ENCODE measurements at regions not wholly inside any gene's neighbourhood (a gene's known extent, or its start where the extent isn't known, plus 50 kb on each side); places are given as distances from the start of the nearest gene placed in this dataset.
A peak's percentile ranks its signal among the peaks of the same experiment; 100 is the strongest.

- TF ChIP-seq, protein P1, sequence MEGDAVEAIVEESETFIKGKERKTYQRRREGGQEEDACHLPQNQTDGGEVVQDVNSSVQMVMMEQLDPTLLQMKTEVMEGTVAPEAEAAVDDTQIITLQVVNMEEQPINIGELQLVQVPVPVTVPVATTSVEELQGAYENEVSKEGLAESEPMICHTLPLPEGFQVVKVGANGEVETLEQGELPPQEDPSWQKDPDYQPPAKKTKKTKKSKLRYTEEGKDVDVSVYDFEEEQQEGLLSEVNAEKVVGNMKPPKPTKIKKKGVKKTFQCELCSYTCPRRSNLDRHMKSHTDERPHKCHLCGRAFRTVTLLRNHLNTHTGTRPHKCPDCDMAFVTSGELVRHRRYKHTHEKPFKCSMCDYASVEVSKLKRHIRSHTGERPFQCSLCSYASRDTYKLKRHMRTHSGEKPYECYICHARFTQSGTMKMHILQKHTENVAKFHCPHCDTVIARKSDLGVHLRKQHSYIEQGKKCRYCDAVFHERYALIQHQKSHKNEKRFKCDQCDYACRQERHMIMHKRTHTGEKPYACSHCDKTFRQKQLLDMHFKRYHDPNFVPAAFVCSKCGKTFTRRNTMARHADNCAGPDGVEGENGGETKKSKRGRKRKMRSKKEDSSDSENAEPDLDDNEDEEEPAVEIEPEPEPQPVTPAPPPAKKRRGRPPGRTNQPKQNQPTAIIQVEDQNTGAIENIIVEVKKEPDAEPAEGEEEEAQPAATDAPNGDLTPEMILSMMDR (IDR thresholded peaks at IDR 0.05; ENCODE audit: insufficient read depth, low read depth, low read length) = no peak
- DNase-seq (ENCODE audit: low read depth) = no peak
- Histone ChIP-seq H3K4me3 (ENCODE audit: low read depth, low read length) (no peak overlapping the region), H3K36me3 (ENCODE audit: control insufficient read depth, insufficient read depth, low read length) (no peaks in the 10 kb centered on the region), H3K27me3 (ENCODE audit: control insufficient read depth, insufficient read depth, low read length) (no peaks in the 10 kb centered on the region)
- CTCF ChIA-PET = no interaction called here
- POLR2A ChIA-PET = no interaction called here
Measured at GRCh38 chrX:17206584-17206983, 168.4 kb upstream of the NHS start.

DNA sequence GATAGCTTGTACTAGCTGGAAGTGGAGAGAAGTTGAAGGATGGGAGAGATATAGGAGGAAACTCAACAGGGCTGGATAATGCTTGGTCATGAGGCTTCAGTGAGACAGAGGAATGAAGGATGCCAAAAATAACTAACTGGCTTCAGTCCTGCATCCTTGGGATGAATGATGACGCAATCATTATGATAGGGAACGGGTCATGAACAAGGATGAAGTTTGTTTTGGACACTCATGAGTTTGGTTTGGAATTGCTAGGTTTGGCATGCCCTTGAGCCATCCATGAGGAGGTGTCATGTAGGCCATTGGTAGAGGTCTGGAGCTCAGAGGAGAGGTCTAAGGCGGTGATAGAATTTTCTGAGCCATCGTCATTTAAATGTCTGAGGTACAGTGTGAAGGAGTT, 160.0 kb upstream of the NHS start:
- TF ChIP-seq, protein P1 (IDR thresholded peaks at IDR 0.05; ENCODE audit: insufficient read depth, low read depth, low read length) = no peak
- no peak for DNase-seq (ENCODE audit: low read depth)
- H3K4me3 ChIP-seq (ENCODE audit: low read depth, low read length) = no peak overlapping the region
- ChIA-PET CTCF (interaction anchor here (0.7 kb wide), 1 partner anchor 22 kb away, joined by 3 read pairs; no protein-coding TSS in a partner anchor), POLR2A (no interaction called here)
- H3K27me3 ChIP-seq (ENCODE audit: control insufficient read depth, insufficient read depth, low read length) = no peaks in the 10 kb centered on the region
- H3K36me3 ChIP-seq (ENCODE audit: control insufficient read depth, insufficient read depth, low read length) = no peaks in the 10 kb centered on the region

- ChIA-PET CTCF (no interaction called here), POLR2A (no interaction called here)
- TF ChIP-seq, protein P1 (IDR thresholded peaks at IDR 0.05; ENCODE audit: insufficient read depth, low read depth, low read length) = no peak
- no peak for DNase-seq (ENCODE audit: low read depth)
- H3K36me3 ChIP-seq (ENCODE audit: control insufficient read depth, insufficient read depth, low read length) = no peaks in the 10 kb centered on the region
- no peak overlapping the region for H3K4me3 ChIP-seq (ENCODE audit: low read depth, low read length)
- H3K27me3 ChIP-seq (ENCODE audit: control insufficient read depth, insufficient read depth, low read length) = no peaks in the 10 kb centered on the region
Measured at GRCh38 chrX:17226736-17227135, 148.3 kb upstream of the NHS start.

- Histone ChIP-seq H3K27me3 (ENCODE audit: control insufficient read depth, insufficient read depth, low read length) (0 out of 2 replicates have a peak, but pooled peaks cover 1% of the 10 kb centered on the region), H3K4me3 (ENCODE audit: low read depth, low read length) (no peak overlapping the region), H3K36me3 (ENCODE audit: control insufficient read depth, insufficient read depth, low read length) (no peaks in the 10 kb centered on the region)
- CTCF ChIA-PET = interaction anchor here (0.6 to 1.1 kb wide), 2 partner anchors 22 to 456 kb away, joined by 3 read pairs; no protein-coding TSS in a partner anchor
- TF ChIP-seq, protein P1 (IDR thresholded peaks at IDR 0.05; ENCODE audit: insufficient read depth, low read depth, low read length) = no peak
- no peak for DNase-seq (ENCODE audit: low read depth)
- POLR2A ChIA-PET = no interaction called here
Measured at GRCh38 chrX:17237146-17237545, 137.9 kb upstream of the NHS start.

GRCh38 chrX:17242470-17242869, 132.5 kb upstream of the NHS start:
- no peak for DNase-seq (ENCODE audit: low read depth)
- H3K36me3 ChIP-seq (ENCODE audit: control insufficient read depth, insufficient read depth, low read length) = no peaks in the 10 kb centered on the region
- ChIA-PET POLR2A (no interaction called here), CTCF (interaction anchor here (0.6 to 2.5 kb wide), 14 partner anchors 8 to 460 kb away, joined by 3 to 13 read pairs (median 4); no protein-coding TSS in a partner anchor)
- no peak overlapping the region for H3K4me3 ChIP-seq (ENCODE audit: low read depth, low read length)
- 0 out of 2 replicates have a peak, but pooled peaks cover 1% of the 10 kb centered on the region for H3K27me3 ChIP-seq (ENCODE audit: control insufficient read depth, insufficient read depth, low read length)
- TF ChIP-seq, protein P1 (IDR thresholded peaks at IDR 0.05; ENCODE audit: insufficient read depth, low read depth, low read length) = peak; percentile 65
